NT2/D1 (cell line): ENCODE measurements at regions not wholly inside any gene's neighbourhood (a gene's known extent, or its start where the extent isn't known, plus 50 kb on each side); places are given as distances from the start of the nearest gene placed in this dataset.

Source experiments
- SUZ12 ChIP-seq: IDR thresholded peaks from 2 replicates; pipeline ENCODE4 v1.6.1; 2011; ENCODE audit not compliant: insufficient read length, insufficient read depth; ENCODE audit errors: extremely low read depth
- YY1 ChIP-seq: IDR thresholded peaks from 2 replicates; pipeline ENCODE4 v1.6.1; 2011; ENCODE audit not compliant: insufficient read length, insufficient read depth
- ZNF274 ChIP-seq: IDR thresholded peaks from 2 replicates; pipeline ENCODE4 v1.6.1; 2011; ENCODE audit warnings: mild to moderate bottlenecking, low read depth, low read length

- TF ChIP-seq SUZ12: no peak
- TF ChIP-seq YY1: no peak
- no peak for TF ChIP-seq ZNF274
Observed at GRCh38 chr20:60677819-60678218, 574.2 kb upstream of the CDH4 start.
